ENCODE measurements at regions not wholly inside any gene's neighbourhood (a gene's known extent, or its start where the extent isn't known, plus 50 kb on each side); places are given as distances from the start of the nearest gene placed in this dataset.

- intact Hi-C loops (cut with micrococcal nuclease; ENCODE audit: unreplicated experiment), result no loop called here
- H3K27ac ChIP-seq (ENCODE audit: low read depth, low read length, poor library complexity, severe bottlenecking), result no peak overlapping the region
- H3K4me1 ChIP-seq (ENCODE audit: insufficient read depth, low read length, poor library complexity, severe bottlenecking), result no peaks in the 10 kb centered on the region
- no peak for TF ChIP-seq EZH2 (IDR thresholded peaks at IDR 0.05; ENCODE audit: borderline replicate concordance, low read depth, low read length, poor library complexity, severe bottlenecking)
- TF ChIP-seq CTCF (conservative IDR thresholded peaks at IDR 0.05; ENCODE audit: low read depth, low read length), result no peak
- no peaks in the 10 kb centered on the region for H3K27me3 ChIP-seq (replicated peaks; ENCODE audit: insufficient read depth, low read depth, low read length, poor library complexity)
- no TSS peak for BruUV-seq (replicated peaks)
- CTCF ChIA-PET, result no interaction called here
- no peaks in the 10 kb centered on the region for H3K36me3 ChIP-seq (ENCODE audit: insufficient read depth, low read length, poor library complexity, severe bottlenecking)
- DNase-seq (ENCODE audit: low spot score), result no peak
- H3K4me3 ChIP-seq (ENCODE audit: low read depth, low read length, poor library complexity, severe bottlenecking), result no peak overlapping the region
- POLR2A ChIA-PET (ENCODE audit: low non-redundant PET), result no interaction called here
- no peaks in the 10 kb centered on the region for H3K9me3 ChIP-seq (ENCODE audit: low read depth, low read length, poor library complexity, severe bottlenecking)
Measured at GRCh38 chr5:57592236-57592635, 109.6 kb upstream of the ACTBL2 start.

DNA sequence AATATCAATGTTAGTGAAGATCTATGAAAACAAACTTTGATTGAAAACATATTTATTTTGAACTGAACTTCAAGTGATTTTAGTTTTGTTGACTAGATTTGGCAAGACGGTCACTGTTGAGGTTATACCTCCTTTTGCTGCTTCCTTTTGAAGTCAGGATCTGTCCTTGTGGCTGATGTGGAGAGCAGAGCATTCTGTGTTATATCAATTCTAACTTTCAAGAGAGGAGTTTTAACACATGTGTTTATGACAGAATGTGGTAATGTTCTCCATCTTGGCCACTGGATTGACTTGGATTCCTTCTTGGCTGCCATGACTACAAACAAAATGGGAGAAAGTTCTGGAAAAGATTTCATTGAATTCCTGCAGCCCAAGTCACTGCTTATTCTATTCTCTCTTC is 104.0 kb upstream of the ACTBL2 start:
- intact Hi-C loops (cut with micrococcal nuclease; ENCODE audit: unreplicated experiment), result no loop called here
- H3K4me3 ChIP-seq (ENCODE audit: low read depth, low read length, poor library complexity, severe bottlenecking), result no peak overlapping the region
- H3K9me3 ChIP-seq (ENCODE audit: low read depth, low read length, poor library complexity, severe bottlenecking), result no peaks in the 10 kb centered on the region
- no peak for DNase-seq (ENCODE audit: low spot score)
- ChIA-PET CTCF (no interaction called here), POLR2A (ENCODE audit: low non-redundant PET) (no interaction called here)
- no peaks in the 10 kb centered on the region for H3K36me3 ChIP-seq (ENCODE audit: insufficient read depth, low read length, poor library complexity, severe bottlenecking)
- no peak for TF ChIP-seq CTCF (conservative IDR thresholded peaks at IDR 0.05; ENCODE audit: low read depth, low read length)
- no peaks in the 10 kb centered on the region for H3K27me3 ChIP-seq (replicated peaks; ENCODE audit: insufficient read depth, low read depth, low read length, poor library complexity)
- no TSS peak for BruUV-seq (replicated peaks)
- H3K27ac ChIP-seq (ENCODE audit: low read depth, low read length, poor library complexity, severe bottlenecking), result no peak overlapping the region
- H3K4me1 ChIP-seq (ENCODE audit: insufficient read depth, low read length, poor library complexity, severe bottlenecking), result no peaks in the 10 kb centered on the region

GRCh38 chr5:57582578-57583070 is 100.0 kb upstream of the ACTBL2 start:
- Histone ChIP-seq H3K27me3 (replicated peaks; ENCODE audit: insufficient read depth, low read depth, low read length, poor library complexity) (no peaks in the 10 kb centered on the region), H3K36me3 (ENCODE audit: insufficient read depth, low read length, poor library complexity, severe bottlenecking) (no peaks in the 10 kb centered on the region), H3K27ac (ENCODE audit: low read depth, low read length, poor library complexity, severe bottlenecking) (no peak overlapping the region), H3K9me3 (ENCODE audit: low read depth, low read length, poor library complexity, severe bottlenecking) (no peaks in the 10 kb centered on the region), H3K4me3 (ENCODE audit: low read depth, low read length, poor library complexity, severe bottlenecking) (no peak overlapping the region), H3K4me1 (ENCODE audit: insufficient read depth, low read length, poor library complexity, severe bottlenecking) (no peaks in the 10 kb centered on the region)
- ChIA-PET CTCF (no interaction called here), POLR2A (ENCODE audit: low non-redundant PET) (no interaction called here)
- no TSS peak for BruUV-seq (replicated peaks)
- DNase-seq (ENCODE audit: low spot score), result no peak
- intact Hi-C loops (cut with micrococcal nuclease; ENCODE audit: unreplicated experiment), result no loop called here
- TF ChIP-seq EZH2 (IDR thresholded peaks at IDR 0.05; ENCODE audit: borderline replicate concordance, low read depth, low read length, poor library complexity, severe bottlenecking) (no peak), CTCF (conservative IDR thresholded peaks at IDR 0.05; ENCODE audit: low read depth, low read length) (no peak)
